HK-2 (cell line): ENCODE measurements at regions not wholly inside any gene's neighbourhood (a gene's known extent, or its start where the extent isn't known, plus 50 kb on each side); places are given as distances from the start of the nearest gene placed in this dataset.
"Not testable (repeated sequence)": the region's sequence is repeated elsewhere in the genome, so short reads cannot be mapped to it uniquely, and the experiment has no call there.

Experiments
- DNase-seq: peaks from one replicate; pipeline ENCODE4 v3.0.0-alpha.2; 2018; ENCODE audit not compliant: unreplicated experiment

- DNase-seq = peak; percentile 71
Observed at GRCh38 chr20:28562510-28562898, 2695.0 kb upstream of the DEFB115 start.

DNA sequence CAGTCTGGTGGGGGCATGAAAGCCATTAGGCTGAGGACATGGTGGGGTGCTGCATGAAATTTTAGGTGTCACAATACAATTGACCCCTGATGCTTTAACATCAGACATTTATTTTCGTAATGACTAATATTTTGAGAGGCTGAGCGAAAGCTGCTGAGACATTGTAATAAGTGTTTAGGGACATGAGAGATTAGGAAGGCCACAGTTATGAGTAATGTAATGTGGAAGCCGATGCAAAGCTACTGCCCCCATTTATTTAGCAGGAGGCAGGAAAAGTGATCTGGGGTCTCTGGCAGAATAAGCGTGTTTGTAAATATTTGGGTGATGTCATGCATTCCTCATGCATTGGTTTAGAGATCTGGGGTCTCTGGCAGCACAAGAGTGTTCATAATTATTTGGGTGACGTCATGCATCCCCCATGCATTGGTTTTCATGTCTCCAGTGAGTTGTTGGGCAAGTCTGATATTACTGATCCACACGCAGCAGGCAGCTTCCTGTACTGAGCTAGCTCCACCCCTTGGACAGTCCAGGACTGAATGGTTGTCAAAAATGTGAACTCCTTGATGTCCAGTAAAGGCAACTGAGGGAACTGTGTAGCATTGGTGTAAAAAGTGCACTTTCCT, 2694.5 kb upstream of the DEFB115 start:
- peak; percentile 41 for DNase-seq

- not testable (repeated sequence) for DNase-seq
Observed at GRCh38 chr20:28564024-28564423, 2693.4 kb upstream of the DEFB115 start.

DNA sequence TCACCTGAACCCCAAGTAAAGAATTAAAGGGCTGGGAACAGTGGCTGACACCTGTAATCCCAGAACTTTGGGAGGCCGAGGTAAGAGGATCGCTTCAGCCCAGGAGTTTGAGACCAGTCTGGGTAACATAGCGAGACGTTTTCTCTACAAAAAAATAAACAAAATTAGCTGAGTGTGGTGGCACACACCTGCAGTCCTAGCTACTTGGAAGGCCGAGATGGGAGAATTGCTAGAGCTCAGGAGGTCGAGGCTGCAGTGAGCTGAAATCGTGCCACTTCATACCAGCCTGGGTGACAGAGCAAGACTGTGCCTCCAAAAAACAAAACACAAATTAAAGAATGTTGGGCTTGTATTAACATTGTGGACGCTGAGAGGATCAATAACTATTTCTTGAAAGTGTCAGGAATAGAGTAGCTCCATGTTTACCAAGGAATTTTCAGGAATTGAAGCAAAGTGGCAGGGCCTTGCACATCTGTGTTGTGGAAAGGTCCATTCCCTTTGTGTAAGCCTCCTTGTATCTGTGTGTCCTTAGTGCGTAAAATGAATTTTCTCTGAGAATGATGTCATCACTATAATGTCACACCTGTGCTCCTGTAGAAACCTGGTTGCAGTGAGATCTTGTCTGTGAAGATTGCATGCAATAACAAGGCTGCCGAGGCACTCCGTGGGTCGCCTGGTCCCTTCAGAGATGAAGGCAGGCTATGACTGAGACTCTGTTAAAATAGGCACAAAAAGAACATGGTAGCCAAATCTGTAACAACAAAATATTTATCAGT, 2692.6 kb upstream of the DEFB115 start:
- DNase-seq = not testable (repeated sequence)

DNA sequence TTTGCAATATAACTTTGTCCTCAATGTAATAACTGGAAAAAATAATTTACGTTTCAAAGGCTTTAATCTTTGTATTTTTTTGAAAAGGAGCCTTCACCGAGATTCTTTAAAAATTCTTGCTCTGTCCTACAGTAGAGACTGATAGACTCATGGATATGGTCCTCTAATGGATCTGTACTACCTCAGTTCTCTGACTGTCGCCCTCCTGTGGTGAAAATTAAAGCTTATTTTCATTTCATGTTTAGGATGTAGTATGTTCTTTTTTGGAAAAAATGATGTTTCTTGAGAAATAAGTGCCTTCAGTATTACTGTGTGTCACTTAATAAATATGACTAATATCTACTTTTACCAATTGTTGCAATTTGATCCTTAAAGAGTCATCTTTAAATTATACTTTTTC, 2681.5 kb upstream of the DEFB115 start:
- not testable (repeated sequence) for DNase-seq

GRCh38 chr20:28591680-28592079, 2665.8 kb upstream of the DEFB115 start:
- not testable (repeated sequence) for DNase-seq

DNA sequence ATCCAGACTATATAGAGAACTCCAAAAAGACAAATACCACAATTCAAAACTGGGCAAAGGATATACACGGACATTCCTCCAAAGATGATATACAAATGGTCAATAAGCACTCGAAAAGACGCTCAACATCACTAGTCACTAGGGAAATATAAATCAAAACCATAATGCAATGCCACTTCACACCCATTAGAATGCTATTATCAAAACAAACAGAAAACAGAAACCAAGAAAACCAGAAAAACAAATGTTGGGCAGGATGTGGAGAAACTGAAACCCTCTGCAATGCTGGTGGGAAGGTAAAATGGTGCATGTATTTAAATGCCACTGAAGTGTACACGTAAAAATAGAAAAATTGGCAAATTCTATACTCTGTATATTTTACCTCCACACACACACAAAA, 2664.1 kb upstream of the DEFB115 start:
- DNase-seq = not testable (repeated sequence)

DNA sequence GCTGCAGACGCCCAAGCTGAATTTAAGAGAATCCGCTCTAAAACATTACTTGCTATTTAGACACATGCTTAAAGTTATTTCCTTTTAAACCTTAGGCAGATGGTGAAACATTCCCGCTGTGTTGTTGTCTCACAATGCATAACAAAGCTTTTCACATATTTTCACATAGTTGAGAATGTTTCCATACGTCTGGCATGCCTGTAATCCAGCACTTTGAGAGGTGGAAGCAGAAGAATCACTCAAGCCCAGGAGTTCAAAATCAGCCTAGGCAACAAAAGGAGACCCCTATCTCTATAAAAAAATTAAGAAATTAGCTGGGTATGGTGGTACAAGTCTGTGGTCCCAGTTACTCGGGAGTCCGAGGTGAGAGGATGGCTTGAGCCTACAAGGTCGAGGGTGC, 2663.0 kb upstream of the DEFB115 start:
- not testable (repeated sequence) for DNase-seq

DNA sequence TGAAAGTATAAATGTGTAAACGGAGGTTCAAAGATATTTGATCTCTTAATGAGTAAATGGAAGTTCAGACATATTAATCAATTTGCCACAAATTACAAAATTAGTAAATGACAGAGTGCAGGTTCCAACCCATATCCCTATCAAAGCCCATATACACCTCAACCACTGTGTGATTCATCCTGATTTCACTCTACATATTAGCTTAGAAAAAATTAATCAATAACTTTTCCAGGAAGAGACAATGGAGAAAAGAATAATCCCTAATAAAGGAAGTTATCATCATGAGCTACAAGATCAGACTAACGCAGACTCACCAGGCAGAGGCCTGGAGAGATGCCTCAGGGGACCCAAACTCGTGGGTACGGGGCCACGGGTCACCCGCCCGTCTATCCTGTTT, 2655.5 kb upstream of the DEFB115 start:
- not testable (repeated sequence) for DNase-seq

DNA sequence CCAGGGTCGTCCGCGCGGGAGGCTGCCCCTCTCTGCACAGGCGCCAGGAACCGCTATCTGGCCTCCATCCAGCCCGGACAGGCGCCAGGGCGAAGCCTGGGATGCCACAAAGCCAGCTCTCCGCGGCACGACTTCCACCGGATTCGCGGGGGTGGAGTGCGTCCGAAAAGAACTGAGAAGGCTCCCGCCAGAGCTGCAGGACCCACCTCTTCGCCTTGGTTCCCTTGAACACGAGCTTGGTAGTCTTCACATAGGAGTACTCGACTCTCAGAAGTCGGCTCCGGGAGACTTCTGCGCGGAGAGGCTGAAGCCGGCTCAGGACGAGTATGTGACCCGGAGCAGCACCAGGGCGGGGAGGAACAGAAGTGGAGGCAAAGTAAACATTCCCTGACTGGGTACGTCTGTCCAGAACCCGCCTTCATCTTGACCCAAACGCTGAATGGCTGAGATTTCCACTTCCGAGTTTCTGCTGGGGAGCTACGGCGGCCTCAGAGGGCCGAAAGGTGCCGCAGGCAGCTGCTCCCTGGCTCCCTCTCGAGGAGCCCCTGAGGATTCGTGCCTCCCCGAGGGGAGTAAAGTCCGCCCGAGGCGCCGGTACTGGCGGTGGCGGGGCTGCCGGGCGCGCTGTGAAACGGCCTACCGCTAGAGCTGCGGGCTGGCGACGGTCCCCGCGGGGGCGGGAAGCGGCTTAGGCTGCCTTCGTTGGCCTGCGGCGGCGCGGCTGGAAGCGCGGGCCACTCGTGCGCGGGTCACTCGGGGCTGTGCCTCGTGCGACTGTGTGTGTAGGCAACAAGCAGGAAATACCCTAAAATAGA, 2654.9 kb upstream of the DEFB115 start:
- peak; percentile 92 for DNase-seq

- not testable (repeated sequence) for DNase-seq
Observed at GRCh38 chr20:28603218-28603577, 2654.3 kb upstream of the DEFB115 start.

- no peak for DNase-seq
Observed at GRCh38 chr20:28616354-28616753, 2641.1 kb upstream of the DEFB115 start.

- DNase-seq = not testable (repeated sequence)
Observed at GRCh38 chr20:28619956-28620651, 2637.4 kb upstream of the DEFB115 start.

DNA sequence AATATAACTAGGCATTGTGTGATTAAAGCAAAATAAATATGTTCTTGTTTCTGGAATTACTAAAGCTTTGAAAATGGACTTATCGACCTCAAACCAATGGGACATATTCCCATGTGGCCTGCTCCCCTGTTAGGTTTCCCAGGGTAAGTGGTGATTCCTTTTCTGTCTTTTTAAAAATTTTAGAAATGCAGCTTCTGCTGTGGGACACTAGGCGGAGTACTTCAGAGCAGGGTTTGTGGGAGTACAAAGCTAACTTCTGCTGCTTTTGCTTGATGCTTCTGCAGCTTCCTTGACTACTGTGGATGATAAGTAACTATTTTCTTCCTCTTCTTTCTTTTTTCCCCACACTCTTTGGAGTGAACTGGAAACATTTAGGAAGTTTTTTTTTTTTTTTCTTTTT, 2632.4 kb upstream of the DEFB115 start:
- DNase-seq = not testable (repeated sequence)

GRCh38 chr20:28640831-28641230, 2616.6 kb upstream of the DEFB115 start:
- not testable (repeated sequence) for DNase-seq
